MV-4-11 (cell line): ENCODE measurements at regions not wholly inside any gene's neighbourhood (a gene's known extent, or its start where the extent isn't known, plus 50 kb on each side); places are given as distances from the start of the nearest gene placed in this dataset.

Experiments used
- DNase-seq: peaks from one replicate; lab custom pipeline; 2025; lab: John Stamatoyannopoulos, UW

GRCh38 chr21:20538039-20538658 is 460.1 kb upstream of the NCAM2 start:
- DNase-seq: no peak

DNA sequence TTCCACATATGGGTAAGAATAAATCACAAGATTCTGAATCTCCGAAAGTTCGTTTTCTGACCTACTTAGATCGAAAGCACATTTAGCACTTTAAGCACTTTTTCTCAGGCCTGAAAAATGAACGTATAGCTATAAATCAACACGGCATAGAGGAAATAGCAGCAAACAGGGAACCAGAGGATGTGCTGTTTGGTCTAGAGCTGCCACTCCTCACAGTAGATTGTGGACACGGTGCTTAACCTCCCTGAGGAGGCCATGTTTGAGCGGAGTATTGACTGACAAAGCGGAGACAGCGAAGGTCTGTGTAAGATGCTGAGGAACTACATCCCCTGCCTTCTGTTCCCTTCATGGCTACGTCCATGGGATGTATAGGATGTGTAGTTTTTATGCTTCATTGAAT is 452.8 kb upstream of the NCAM2 start:
- DNase-seq: no peak

GRCh38 chr21:20551939-20552338 is 446.3 kb upstream of the NCAM2 start:
- no peak for DNase-seq

GRCh38 chr21:20554785-20555184 is 443.4 kb upstream of the NCAM2 start:
- DNase-seq: no peak

- DNase-seq: peak; percentile 35
Measured at GRCh38 chr21:20570824-20571232, 427.4 kb upstream of the NCAM2 start.

- no peak for DNase-seq
Measured at GRCh38 chr21:20572582-20572981, 425.6 kb upstream of the NCAM2 start.

GRCh38 chr21:20581361-20581760 is 416.8 kb upstream of the NCAM2 start:
- no peak for DNase-seq

DNA sequence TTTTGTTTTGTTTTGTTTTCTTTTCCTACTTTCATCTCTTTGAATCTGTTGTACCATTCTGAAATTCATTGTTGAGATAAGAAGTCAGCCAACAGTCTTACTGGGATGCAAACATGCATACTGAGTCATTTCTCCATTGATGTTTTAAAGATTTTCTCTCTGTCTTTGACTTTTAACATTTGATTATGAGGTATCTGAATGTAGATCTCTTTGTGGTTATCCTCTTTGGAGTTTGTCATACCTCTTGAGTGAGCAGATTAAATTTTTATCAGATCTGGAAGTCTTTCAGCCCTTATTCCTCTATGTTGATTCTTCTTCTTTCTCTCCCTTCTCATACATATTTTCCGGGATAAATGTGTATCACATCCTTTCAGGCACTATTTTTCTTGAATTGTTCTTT is 406.9 kb upstream of the NCAM2 start:
- DNase-seq: no peak

- peak; percentile 21 for DNase-seq
Measured at GRCh38 chr21:20592463-20592862, 405.7 kb upstream of the NCAM2 start.

DNA sequence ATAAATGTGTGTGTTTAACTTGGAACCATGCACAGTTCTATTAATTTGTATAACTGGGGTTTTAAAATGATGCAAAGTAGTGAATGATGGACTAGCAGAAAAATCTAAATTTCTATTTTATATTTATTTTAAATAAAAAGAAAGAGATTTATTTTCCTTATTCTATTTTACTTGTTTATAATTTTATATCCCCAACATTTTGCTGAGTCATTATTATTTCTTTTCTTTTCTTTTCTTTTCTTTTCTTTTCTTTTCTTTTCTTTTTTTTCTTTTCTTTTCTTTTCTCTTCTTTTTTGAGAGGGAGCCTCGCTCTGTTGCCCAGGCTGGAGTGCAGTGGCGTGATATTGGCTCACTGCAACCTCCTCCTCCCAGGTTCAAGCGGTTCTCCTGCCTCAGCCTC is 395.0 kb upstream of the NCAM2 start:
- no peak for DNase-seq

- no peak for DNase-seq
Measured at GRCh38 chr21:20611008-20611407, 387.2 kb upstream of the NCAM2 start.

DNA sequence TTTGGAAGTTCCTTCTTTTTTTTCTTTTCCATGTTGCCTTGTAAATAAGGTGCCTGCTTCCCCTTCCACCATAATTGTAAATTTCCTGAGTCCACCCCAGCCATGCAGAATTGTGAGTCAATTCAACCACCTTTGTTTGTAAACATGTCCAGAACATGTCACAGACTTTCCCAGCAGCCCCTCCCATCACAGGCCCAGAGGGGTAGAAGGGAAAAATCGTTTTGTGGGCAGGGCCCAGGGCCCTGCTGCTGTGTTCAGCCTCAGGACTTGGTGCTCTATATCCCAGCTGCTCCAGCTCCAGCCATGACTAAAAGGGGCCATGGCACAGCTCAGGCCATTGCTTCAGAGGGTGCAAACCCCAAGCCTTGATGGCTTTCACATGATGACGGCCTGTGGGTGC is 384.6 kb upstream of the NCAM2 start:
- DNase-seq: no peak

- DNase-seq: no peak
Measured at GRCh38 chr21:20617130-20617529, 381.1 kb upstream of the NCAM2 start.

- no peak for DNase-seq
Measured at GRCh38 chr21:20618878-20619277, 379.3 kb upstream of the NCAM2 start.

GRCh38 chr21:20627594-20627993 is 370.6 kb upstream of the NCAM2 start:
- DNase-seq: no peak

DNA sequence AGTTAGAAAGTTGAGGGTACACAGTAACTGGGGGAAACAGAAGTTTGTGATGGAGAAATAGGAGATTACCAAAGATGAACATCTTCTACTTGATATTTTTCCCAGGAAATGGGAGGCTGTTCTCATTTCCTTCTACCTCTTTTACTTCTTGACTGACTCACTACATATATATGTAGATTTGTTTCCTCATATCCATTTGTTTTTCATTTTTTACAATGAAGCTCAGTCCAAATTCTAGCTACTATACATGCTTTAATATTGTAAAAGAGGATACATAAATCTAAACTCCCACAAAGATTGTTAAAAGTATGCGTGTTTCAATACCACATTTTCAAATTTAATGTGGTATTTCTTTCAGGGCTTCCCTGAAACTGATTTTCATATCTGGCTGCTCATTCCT is 366.6 kb upstream of the NCAM2 start:
- peak; percentile 5 for DNase-seq

GRCh38 chr21:20639026-20639425 is 359.2 kb upstream of the NCAM2 start:
- DNase-seq: peak; percentile 26

- DNase-seq: no peak
Measured at GRCh38 chr21:20641241-20641640, 357.0 kb upstream of the NCAM2 start.

DNA sequence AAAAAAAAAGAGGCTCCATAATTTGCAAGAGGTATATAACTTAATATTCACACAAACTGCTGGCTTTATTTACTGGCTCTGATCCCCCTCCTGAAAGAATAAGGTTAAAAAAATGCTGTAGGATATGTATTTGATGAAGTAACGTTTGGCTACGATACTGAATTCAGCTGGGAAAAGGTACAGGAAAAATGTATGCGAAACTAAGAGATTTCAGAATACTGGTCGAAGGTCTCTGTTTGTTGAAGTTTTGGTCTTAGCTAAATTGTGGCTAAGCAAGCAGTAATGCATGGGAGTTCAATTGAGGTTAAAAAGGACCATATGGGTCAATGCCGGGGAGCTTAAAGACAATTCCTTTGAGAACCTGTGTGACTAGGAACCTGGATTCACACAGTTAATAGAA is 355.5 kb upstream of the NCAM2 start:
- DNase-seq: no peak

- no peak for DNase-seq
Measured at GRCh38 chr21:20644552-20644951, 353.7 kb upstream of the NCAM2 start.

DNA sequence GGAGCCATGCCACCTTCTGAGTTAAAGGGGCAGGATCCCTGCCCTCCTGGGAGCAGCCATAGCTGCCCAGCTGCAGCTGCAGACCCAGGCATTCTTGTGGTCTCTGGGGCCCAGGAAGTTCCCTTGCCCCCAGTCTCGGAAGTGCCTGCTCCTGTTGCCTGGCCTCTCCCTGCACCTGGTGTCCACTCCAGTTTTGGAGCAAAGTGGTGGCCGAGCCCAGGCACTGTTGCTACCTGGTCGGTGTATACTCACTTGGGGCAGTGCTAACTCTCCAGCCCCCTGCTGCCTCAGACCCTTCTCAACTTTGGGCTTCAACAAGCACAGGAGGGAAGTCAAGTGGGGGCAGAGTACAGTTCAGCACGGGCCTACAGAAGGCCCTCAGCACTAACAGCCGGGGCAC is 352.9 kb upstream of the NCAM2 start:
- DNase-seq: no peak

DNA sequence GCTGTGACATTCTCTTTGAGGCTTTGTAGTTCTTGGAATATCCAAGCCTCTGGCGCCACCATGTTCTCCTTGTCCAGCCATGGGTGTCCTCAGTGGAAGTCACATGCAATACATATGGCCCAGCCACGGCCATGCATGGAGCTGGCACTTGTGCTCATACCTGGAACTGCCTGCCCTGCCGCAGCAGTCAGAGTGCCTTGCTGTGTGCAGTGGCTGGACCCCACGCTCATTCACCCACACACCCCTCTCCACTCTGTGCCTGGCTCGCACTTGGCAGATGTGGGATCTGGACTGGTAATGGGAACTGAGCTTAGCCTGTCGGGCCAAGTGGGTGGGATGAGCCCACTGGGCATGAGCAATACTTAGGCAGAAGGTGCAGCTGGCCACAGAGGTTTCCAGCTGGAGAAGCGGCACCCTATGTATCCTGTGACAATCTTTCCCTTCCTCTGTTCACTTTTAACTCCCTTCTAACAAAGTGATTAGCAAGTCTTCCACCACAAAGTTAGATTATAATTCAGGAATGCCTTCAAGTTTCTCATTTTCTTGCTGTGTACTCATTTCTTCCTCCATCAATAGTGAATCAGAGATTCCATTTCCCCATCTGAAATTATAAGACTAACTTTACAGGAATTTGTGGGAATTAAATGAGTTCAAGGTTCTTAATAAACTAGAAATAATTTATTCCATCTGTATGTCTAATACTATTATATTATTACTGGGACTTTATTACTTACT is 351.6 kb upstream of the NCAM2 start:
- no peak for DNase-seq

- DNase-seq: no peak
Measured at GRCh38 chr21:20647607-20648006, 350.6 kb upstream of the NCAM2 start.

GRCh38 chr21:20649231-20649630 is 349.0 kb upstream of the NCAM2 start:
- DNase-seq: no peak
